CD4-positive, alpha-beta memory T cell (primary cell): ENCODE measurements at regions not wholly inside any gene's neighbourhood (a gene's known extent, or its start where the extent isn't known, plus 50 kb on each side); places are given as distances from the start of the nearest gene placed in this dataset.

Source experiments
- CTCF ChIA-PET: fragments of 350-600 bp; sonication (Branson Sonifier 250); formaldehyde crosslinking; loops from one replicate; lab custom pipeline; 2021; ENCODE audit warnings: inconsistent platforms; ENCODE audit not compliant: partially characterized antibody; lab: Charles Lee
- POLR2A ChIA-PET: fragments of 350-600 bp; sonication (Branson Sonifier 250); formaldehyde crosslinking; loops from one replicate; lab custom pipeline; 2021; ENCODE audit not compliant: partially characterized antibody; lab: Charles Lee
- DNase-seq, 5 donors: peaks; one replicate each; pipeline versions ENCODE4 v3.0.0 to v3.0.0-alpha.2; 2020 to 2022; ENCODE audit warnings: mixed read lengths in 1 of 5
- H3K27ac ChIP-seq: one replicate; pipeline ENCODE4 v1.7.0; 2013; ENCODE audit warnings: low read depth, low read length
- H3K27me3 ChIP-seq: 2 replicates; pipeline ENCODE4 v1.7.0; 2013; ENCODE audit warnings: mild to moderate bottlenecking, low read length, moderate library complexity; ENCODE audit not compliant: insufficient read depth
- H3K36me3 ChIP-seq: 2 replicates; pipeline ENCODE4 v1.7.0; 2013; ENCODE audit warnings: mild to moderate bottlenecking, low read length, moderate library complexity; ENCODE audit not compliant: insufficient read depth
- H3K4me1 ChIP-seq: 2 replicates; pipeline ENCODE4 v1.7.0; 2013; ENCODE audit warnings: mild to moderate bottlenecking, low read length, moderate library complexity; ENCODE audit not compliant: insufficient read depth
- H3K4me3 ChIP-seq, 2 donors: one replicate each; pipeline ENCODE4 v1.7.0; 2013; ENCODE audit warnings: low read length in 2 of 2, mild to moderate bottlenecking in 1 of 2
- H3K9me3 ChIP-seq, 2 donors: one replicate each; pipeline ENCODE4 v1.7.0; 2013; ENCODE audit warnings: low read length in 2 of 2, control low read depth in 1 of 2; ENCODE audit not compliant: control insufficient read depth in 1 of 2
- H3K27ac Mint-ChIP-seq, 7 donors: one replicate each; pipeline ENCODE4 v1.8.0; 2020 to 2021; ENCODE audit warnings: mixed read lengths in 7 of 7, mild to moderate bottlenecking in 6 of 7, inconsistent platforms in 3 of 7, moderate library complexity in 3 of 7
- H3K27me3 Mint-ChIP-seq, 2 donors: one replicate each; pipeline ENCODE4 v1.8.0; 2020 to 2021; ENCODE audit warnings: mixed read lengths in 2 of 2
- H3K36me3 Mint-ChIP-seq, 2 donors: one replicate each; pipeline ENCODE4 v1.8.0; 2020 to 2021; ENCODE audit warnings: mixed read lengths in 2 of 2, inconsistent platforms in 1 of 2, mild to moderate bottlenecking in 1 of 2
- H3K4me1 Mint-ChIP-seq, 4 donors: one replicate each; pipeline ENCODE4 v1.8.0; 2020 to 2021; ENCODE audit warnings: mixed read lengths in 4 of 4, mild to moderate bottlenecking in 1 of 4
- H3K4me3 Mint-ChIP-seq, 8 donors: one replicate each; pipeline ENCODE4 v1.8.0; 2020 to 2021; ENCODE audit warnings: mixed read lengths in 8 of 8, mild to moderate bottlenecking in 7 of 8, moderate library complexity in 6 of 8, inconsistent platforms in 3 of 8
- H3K9me3 Mint-ChIP-seq, 8 donors: one replicate each; pipeline ENCODE4 v1.8.0; 2020 to 2021; ENCODE audit warnings: mixed read lengths in 8 of 8, mild to moderate bottlenecking in 5 of 8, inconsistent platforms in 3 of 8, moderate library complexity in 1 of 8
- intact Hi-C: fragments of 100-400 bp; cut with micrococcal nuclease; formaldehyde crosslinking; loops from one replicate; pipeline ENCODE4 v1.15.1; 2023

- Histone ChIP-seq H3K36me3 (peaks cover 39% of the 10 kb centered on the region), H3K4me1 (no peaks in the 10 kb centered on the region), H3K9me3 (no peaks in the 10 kb centered on the region), H3K4me3 (no peak overlapping the region), H3K27ac (no peak overlapping the region), H3K27me3 (no peaks in the 10 kb centered on the region)
- H3K36me3 Mint-ChIP-seq = peaks cover 44 to 57% of the 10 kb centered on the region in 2 donors
- H3K4me3 Mint-ChIP-seq = no peak overlapping the region
- intact Hi-C loops = no loop called here
- POLR2A ChIA-PET = no interaction called here
- no peaks in the 10 kb centered on the region for H3K27me3 Mint-ChIP-seq
- no peak for DNase-seq
- peaks cover 0 to 2% (median 0%) of the 10 kb centered on the region in 4 donors for H3K4me1 Mint-ChIP-seq
- peak overlapping the region in 1 of 7 donors; percentile 83 for H3K27ac Mint-ChIP-seq
- CTCF ChIA-PET = no interaction called here
- no peaks in the 10 kb centered on the region for H3K9me3 Mint-ChIP-seq
These were observed 66.0 kb downstream of the BOLA3 start for GRCh38 chr2:74081763-74082110.

GRCh38 chr2:74083750-74084149 lies 64.0 kb downstream of the BOLA3 start:
- Mint-ChIP-seq H3K9me3 (no peaks in the 10 kb centered on the region), H3K36me3 (peaks cover 48 to 64% of the 10 kb centered on the region in 2 donors), H3K4me1 (peaks cover 0 to 2% (median 0%) of the 10 kb centered on the region in 4 donors), H3K27ac (no peak overlapping the region), H3K27me3 (no peaks in the 10 kb centered on the region), H3K4me3 (no peak overlapping the region)
- no peak for DNase-seq
- Histone ChIP-seq H3K4me1 (no peaks in the 10 kb centered on the region), H3K36me3 (peaks cover 41% of the 10 kb centered on the region), H3K4me3 (no peak overlapping the region), H3K27ac (no peak overlapping the region), H3K9me3 (no peaks in the 10 kb centered on the region), H3K27me3 (no peaks in the 10 kb centered on the region)
- POLR2A ChIA-PET = no interaction called here
- CTCF ChIA-PET = interaction anchor here (1.5 kb wide), 1 partner anchor 176 kb away, joined by 4 read pairs; no protein-coding TSS in a partner anchor
- intact Hi-C loops = no loop called here
